Activated CD4-positive, alpha-beta T cell treated with anti-CD3 and anti-CD28 coated beads, Interleukin-2, amount 50 U/mL, for 1 hour (primary cell): ENCODE measurements at regions not wholly inside any gene's neighbourhood (a gene's known extent, or its start where the extent isn't known, plus 50 kb on each side); places are given as distances from the start of the nearest gene placed in this dataset.

ENCODE experiments used
- DNase-seq: peaks from one replicate; pipeline ENCODE4 v3.0.0-alpha.2; 2020

DNA sequence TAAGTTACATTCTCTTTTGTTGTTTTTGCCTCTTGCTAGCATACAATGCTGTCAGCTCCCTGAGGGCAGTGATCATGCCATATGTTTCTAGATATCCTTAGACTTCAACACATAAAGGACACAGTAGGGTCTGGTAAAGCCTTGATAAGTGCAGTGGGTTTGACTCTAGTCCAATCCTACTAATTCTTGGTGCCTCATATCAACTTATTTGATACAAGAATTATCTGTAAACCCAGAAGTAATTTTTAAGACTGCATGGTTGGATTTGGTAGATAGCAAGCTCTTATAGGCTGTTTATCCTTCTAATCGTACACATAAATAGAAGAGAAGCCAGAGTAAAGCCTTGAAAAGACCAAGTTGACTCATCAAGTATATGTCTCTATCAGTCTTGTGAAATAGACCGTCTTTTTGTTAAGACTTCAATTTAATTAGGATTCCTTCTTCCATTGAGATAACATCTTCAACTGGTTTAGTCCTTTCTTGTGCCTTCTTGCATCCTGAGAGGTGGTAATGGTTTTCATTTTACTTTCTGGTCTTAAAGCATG lies 265.6 kb upstream of the CDIN1 start:
- DNase-seq, result no peak

DNA sequence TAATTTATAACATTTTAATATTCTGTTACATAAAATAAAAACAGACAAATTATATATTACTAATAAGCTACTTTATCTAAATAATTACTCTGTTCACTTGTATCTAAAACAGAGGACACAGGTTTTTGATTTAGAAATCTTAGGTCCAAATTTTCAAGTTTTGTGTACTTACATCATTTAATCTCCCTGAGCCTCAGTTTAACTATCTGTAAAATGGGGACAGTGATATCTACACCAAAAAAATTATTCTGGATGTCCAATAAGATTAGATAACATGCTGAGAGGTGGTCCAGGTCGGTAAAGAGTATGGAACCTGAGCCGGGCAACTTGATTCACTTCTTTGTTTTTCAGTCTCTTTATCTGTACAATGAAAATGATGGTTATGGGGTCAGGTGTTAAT lies 263.8 kb upstream of the CDIN1 start:
- no peak for DNase-seq

DNA sequence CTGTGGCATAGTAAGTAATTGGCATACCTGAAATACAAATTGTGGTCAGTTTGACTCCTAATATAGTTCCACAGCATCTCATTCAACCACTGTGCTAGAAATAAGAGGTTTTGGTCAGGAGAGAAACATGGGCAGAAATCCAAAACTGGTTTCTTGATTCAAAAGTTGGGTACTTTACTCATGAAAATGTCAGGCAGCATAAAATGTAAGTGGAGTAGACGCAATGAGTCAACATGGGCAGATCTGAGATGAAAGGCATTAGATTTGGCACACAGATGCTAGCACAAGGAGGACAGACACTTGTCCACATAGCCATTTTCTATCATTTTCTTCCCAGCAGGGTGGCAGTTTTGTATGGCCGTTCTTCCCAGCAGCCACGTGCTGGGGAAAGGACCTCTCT lies 255.8 kb upstream of the CDIN1 start:
- no peak for DNase-seq

- DNase-seq, result no peak
Measured at GRCh38 chr15:36325206-36325605, 254.2 kb upstream of the CDIN1 start.

GRCh38 chr15:36329592-36329991 lies 249.8 kb upstream of the CDIN1 start:
- DNase-seq, result no peak

DNA sequence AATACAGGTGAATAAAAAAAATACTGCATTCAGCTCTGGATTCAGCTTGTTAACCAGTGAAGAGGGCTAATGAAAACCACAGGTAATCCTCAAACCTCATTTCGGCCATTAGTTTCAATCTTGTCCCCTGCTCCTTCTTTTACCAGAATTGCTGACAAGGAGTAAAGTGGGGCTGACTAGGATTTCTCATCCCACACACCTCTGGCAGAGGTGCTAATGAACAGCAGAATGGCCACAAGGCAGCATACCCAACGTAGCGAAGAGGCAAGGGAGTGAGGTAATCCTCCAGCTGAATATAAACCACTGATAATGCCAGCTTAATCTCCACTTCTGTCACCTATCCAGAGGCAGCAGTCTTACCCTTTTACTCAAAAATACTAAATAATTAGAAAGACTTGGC lies 248.8 kb upstream of the CDIN1 start:
- no peak for DNase-seq

DNA sequence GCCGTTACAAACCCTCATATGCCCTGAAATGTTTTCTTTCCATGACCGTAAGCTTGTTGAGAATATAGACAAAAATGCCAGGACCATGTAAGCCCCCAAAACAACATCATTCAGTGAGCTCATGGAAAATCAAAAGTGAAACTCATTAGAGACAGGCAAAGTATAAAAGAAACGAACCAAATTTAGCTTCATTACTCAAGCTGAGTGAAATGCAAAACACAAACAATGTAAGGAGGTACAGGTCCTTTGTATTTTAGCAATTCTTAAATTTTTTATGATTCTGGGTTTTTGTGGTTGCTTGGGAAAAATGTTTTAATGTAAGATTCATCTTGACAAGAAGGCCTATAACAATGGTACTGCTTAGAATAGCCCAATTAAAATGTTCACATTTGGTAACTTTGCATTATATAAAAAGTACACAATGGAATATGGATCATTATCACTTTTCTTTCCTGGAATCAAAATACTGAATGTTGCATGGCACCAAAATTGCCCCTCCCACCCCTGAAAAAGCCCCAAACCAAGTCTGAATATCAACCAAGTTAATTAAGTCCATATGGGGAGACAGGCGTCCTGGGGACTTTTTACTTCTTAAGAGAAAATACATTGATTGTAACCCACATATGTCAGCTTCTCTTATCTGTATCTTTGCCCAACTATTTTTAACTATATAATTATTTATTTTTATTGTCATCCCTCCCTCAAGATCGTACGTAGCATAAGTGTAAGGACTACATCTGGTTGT lies 247.7 kb upstream of the CDIN1 start:
- DNase-seq, result no peak

DNA sequence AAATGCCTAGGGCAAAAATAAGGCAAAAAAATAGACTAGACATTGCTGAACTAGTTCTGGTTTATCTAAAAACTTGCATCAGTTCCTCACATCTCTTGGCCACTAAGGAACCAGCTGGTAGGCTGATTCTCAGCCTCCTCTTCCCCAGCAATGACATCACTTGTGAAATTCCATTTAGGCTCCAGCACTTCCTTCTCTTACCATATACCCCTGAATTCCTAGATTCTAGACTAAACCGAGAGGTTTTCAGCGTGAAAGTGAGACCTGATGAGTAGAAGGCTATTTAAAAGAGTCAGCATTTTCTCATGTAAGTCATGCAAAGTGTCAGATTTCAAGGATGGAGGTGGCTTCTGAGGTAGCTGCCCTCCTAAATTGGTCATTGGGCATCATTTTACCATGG lies 247.1 kb upstream of the CDIN1 start:
- no peak for DNase-seq

- no peak for DNase-seq
Measured at GRCh38 chr15:36332896-36333295, 246.5 kb upstream of the CDIN1 start.

DNA sequence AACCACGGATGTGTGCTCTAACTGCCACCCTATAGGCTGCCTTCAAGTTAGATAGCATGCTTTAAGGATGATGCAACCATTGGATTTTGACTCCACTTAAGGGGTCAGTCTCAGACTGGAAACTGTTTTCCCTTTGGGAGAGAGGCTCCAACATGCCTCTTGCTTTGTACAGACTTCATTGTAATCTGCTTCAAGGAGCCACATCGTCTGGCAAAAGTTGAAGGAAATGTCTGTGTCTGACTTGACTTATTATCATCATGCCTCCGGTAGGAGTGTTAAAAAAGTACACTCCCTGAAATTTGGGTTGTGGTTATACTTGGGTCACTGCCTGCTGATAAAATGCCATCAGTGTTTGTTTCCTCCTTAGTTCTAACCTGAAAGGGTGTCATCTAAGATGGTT lies 245.4 kb upstream of the CDIN1 start:
- no peak for DNase-seq

DNA sequence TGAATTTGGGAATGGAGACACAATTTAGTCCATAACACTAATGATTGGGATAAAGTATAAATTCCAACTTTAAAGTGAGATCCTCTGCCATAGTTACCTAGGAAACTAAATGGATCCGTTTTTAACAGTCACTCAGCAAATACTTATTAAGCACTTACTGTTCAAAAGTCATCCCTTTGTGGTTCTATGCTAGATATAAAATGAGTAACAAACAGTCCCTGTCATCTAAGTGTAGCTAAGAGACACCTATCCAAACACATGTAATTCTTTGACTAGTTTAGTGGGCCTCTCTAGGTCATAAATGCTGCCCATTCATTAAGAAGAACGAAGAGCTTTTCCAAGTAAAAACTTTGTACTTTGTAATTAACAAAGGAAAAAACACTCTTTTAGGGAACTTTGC lies 244.2 kb upstream of the CDIN1 start:
- no peak for DNase-seq

DNA sequence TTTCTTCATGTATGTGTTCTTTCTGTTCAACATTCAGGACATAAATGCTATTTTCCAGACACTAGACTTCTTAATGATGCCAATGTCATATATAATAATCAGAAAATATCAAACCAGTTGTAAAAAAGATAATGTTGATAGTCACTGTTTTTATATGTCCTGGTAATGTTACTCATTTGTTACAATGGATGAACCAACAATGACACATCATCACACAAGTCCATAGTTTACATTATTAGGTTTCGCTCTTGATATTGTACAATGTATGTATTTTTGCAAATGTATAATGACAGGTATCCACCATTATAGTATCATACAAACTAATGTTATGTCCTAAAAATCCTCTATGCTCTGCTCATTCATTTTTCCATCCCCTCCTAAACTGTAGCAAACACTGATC lies 243.8 kb upstream of the CDIN1 start:
- no peak for DNase-seq

DNA sequence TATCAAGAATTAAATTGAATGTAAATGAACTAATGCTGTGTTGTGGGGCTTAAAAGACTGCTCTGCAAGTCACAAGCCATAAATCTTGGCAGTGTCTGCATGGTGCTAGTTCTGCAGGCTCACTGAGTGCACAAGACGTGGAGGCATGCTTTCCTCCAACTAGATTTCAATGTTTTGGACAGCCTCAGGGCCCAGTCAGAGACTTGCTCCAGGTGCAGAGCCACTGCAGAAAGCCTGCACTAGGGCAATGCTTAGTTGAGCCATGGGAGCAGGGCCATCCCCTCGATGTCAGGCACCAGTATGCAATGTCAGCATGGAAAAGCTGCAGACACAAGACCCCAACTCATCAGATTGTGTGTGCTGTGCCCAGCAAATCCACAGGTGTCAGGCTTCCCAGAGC lies 234.5 kb upstream of the CDIN1 start:
- DNase-seq, result no peak

GRCh38 chr15:36347272-36347858 lies 232.1 kb upstream of the CDIN1 start:
- DNase-seq, result no peak

GRCh38 chr15:36356466-36356865 lies 223.0 kb upstream of the CDIN1 start:
- DNase-seq, result no peak

DNA sequence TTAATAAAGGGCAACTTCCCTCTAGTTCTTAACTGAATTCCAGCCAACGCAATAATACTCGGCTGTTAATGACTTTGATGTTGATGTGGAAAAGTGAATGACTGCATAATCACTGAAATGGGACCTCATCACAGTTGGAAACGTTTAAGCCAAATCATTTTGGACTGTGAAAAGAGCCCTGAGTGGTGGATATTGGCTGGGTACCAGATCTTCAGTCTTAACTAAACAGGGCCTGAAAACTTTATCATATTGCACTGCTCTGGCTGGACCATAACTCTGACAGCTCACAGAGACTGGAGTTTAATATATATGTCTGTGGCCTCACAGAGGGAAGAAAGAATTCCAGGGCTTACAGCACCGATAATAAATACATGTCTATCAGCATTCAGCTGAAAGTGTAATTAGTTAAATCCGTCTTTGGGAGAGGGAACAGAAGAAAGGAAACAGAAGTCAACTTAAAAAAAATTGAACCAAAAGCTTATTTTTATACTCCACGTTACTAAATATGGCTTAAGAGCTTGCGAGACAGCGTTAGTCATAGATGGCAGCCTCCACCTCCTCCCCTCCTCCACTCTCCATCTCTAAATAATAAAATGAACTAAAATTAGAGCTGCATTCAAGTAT lies 222.3 kb upstream of the CDIN1 start:
- DNase-seq, result no peak

GRCh38 chr15:36358094-36358493 lies 221.3 kb upstream of the CDIN1 start:
- no peak for DNase-seq

GRCh38 chr15:36358523-36358922 lies 220.9 kb upstream of the CDIN1 start:
- no peak for DNase-seq

GRCh38 chr15:36359286-36359685 lies 220.1 kb upstream of the CDIN1 start:
- no peak for DNase-seq

DNA sequence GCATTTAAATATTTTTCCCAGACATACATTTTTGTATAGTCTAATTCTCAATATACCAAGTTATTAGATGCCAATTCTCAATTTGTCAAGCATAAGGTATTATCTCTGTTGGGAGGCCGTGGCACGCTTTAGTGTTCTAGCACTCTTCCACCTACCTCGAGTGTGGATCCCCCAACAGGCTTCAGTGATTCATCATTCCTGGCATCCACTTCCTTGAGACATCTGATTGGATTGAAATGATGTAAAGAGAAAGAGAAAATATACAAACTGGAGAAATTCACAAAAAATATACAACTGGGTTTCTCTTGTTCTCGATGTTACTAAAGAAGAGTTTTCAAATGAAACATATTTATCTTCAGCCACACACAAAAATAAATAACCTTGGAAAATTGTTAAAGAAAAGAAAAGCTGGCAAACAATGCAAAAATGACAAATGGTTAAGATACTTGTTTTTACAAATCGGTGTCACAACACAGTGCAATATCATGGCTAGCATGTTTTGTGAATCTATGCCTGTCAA lies 218.0 kb upstream of the CDIN1 start:
- no peak for DNase-seq

GRCh38 chr15:36362509-36362915 lies 216.9 kb upstream of the CDIN1 start:
- no peak for DNase-seq

DNA sequence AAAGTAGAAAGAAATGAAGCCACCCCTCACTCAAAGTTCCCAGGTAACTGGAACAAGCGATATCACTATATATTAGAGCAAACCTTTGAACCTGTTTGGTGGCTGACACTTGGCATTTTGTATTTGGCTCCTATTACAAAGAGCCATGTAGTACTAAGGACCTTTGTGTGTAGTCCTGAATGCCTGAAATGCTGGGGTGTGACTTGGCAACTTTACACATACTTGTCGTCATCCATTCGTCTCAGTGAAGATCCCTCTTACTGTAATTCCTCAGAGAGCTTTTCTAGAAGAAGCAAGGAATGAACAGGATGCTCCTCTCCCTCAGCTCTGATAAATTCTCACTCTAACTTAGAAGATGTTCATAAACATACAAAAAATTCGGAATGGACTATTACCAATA lies 216.1 kb upstream of the CDIN1 start:
- no peak for DNase-seq

- no peak for DNase-seq
Measured at GRCh38 chr15:36364377-36364776, 215.0 kb upstream of the CDIN1 start.

- no peak for DNase-seq
Measured at GRCh38 chr15:36365963-36366362, 213.5 kb upstream of the CDIN1 start.
